ENCODE measurements at regions not wholly inside any gene's neighbourhood (a gene's known extent, or its start where the extent isn't known, plus 50 kb on each side); places are given as distances from the start of the nearest gene placed in this dataset.

DNA sequence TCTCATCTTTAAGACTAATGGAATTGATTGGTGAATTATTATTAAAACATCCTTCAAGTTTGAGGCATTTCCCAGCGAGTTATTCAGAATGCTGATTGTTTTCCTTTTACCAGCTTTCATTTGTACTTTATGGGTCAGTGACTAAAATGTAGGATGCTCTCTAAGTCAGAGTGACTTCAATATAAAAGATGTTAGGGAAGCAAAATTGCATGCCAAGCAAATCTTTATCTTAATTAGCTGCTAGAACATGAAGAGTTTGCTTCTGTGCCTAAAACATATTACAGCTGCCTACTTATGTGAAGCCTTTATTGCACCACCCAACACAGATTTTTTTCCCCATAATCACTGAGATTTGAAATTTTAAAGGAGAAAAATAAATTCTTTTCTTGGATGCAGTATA lies 79.8 kb upstream of the CYYR1 start:
- H3K27me3 ChIP-seq (ENCODE audit: insufficient read depth, low read length, poor library complexity, severe bottlenecking): no peaks in the 10 kb centered on the region
- H3K9me2 ChIP-seq (replicated peaks; ENCODE audit: low read depth, low read length): no peaks in the 10 kb centered on the region
- no peak overlapping the region for H3K9ac ChIP-seq (ENCODE audit: low read depth, low read length, poor library complexity, severe bottlenecking)
- no peaks in the 10 kb centered on the region for H4K20me1 ChIP-seq (ENCODE audit: insufficient read depth, low read length, poor library complexity, severe bottlenecking)
- H2AFZ ChIP-seq (ENCODE audit: low read length): no peak overlapping the region
- no peaks in the 10 kb centered on the region for H3K79me2 ChIP-seq (ENCODE audit: insufficient read depth, low read length)
- H3K4me2 ChIP-seq (ENCODE audit: low read depth, low read length, poor library complexity, severe bottlenecking): no peak overlapping the region
- no peaks in the 10 kb centered on the region for H3K4me1 ChIP-seq (ENCODE audit: insufficient read depth, low read length, poor library complexity, severe bottlenecking)
- H3F3A ChIP-seq (ENCODE audit: low read depth): no peaks in the 10 kb centered on the region
- no peak overlapping the region for H3K4me3 ChIP-seq (ENCODE audit: low read length, poor library complexity, severe bottlenecking)
- no peaks in the 10 kb centered on the region for H3K36me3 ChIP-seq (ENCODE audit: insufficient read depth, low read length)
- TF ChIP-seq CTCF (conservative IDR thresholded peaks at IDR 0.05; ENCODE audit: low read length) (no peak), EZH2phosphoT487 (IDR thresholded peaks at IDR 0.05; ENCODE audit: borderline replicate concordance) (no peak)
- no peaks in the 10 kb centered on the region for H3K9me3 ChIP-seq (ENCODE audit: insufficient read depth, low read depth, low read length)

- TF ChIP-seq EZH2phosphoT487 (IDR thresholded peaks at IDR 0.05; ENCODE audit: borderline replicate concordance) (no peak), CTCF (conservative IDR thresholded peaks at IDR 0.05; ENCODE audit: low read length) (no peak)
- Histone ChIP-seq H3K9ac (ENCODE audit: low read depth, low read length, poor library complexity, severe bottlenecking) (no peak overlapping the region), H3K36me3 (ENCODE audit: insufficient read depth, low read length) (no peaks in the 10 kb centered on the region), H3K79me2 (ENCODE audit: insufficient read depth, low read length) (no peaks in the 10 kb centered on the region), H2AFZ (ENCODE audit: low read length) (no peak overlapping the region), H3K9me2 (replicated peaks; ENCODE audit: low read depth, low read length) (no peaks in the 10 kb centered on the region), H3F3A (ENCODE audit: low read depth) (no peaks in the 10 kb centered on the region), H3K4me2 (ENCODE audit: low read depth, low read length, poor library complexity, severe bottlenecking) (no peak overlapping the region), H3K4me3 (ENCODE audit: low read length, poor library complexity, severe bottlenecking) (no peak overlapping the region), H3K4me1 (ENCODE audit: insufficient read depth, low read length, poor library complexity, severe bottlenecking) (no peaks in the 10 kb centered on the region), H4K20me1 (ENCODE audit: insufficient read depth, low read length, poor library complexity, severe bottlenecking) (no peaks in the 10 kb centered on the region), H3K27me3 (ENCODE audit: insufficient read depth, low read length, poor library complexity, severe bottlenecking) (no peaks in the 10 kb centered on the region), H3K9me3 (ENCODE audit: insufficient read depth, low read depth, low read length) (no peaks in the 10 kb centered on the region)
These were observed 68.0 kb upstream of the CYYR1 start for GRCh38 chr21:26641062-26641461.

DNA sequence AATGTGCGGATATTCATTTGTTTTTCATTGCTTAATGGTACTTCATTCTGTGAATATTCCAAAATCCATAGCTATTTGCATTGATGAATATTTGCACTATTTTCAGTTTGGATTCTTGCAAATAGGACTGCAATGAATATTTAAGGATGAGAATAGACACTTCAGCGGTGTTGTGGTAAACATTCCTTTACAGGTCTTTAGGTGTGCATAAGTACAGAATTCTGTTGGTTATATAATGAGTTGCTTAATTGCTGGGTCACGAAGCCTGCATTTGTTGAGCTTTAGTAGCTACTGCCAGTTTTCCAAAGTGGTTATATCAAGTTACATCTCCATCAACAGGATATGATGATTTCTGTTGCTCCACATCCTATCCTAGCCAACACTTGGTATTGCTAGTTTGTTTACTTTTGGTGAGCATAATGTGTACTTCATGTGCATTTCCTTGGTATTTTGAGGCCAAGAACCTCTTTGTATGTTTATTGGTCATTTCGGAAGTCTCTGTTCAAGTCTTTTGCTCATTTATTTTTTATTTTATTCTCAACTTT lies 64.2 kb upstream of the CYYR1 start:
- H3K9me2 ChIP-seq (replicated peaks; ENCODE audit: low read depth, low read length): no peaks in the 10 kb centered on the region
- no peak overlapping the region for H3K4me2 ChIP-seq (ENCODE audit: low read depth, low read length, poor library complexity, severe bottlenecking)
- no peak overlapping the region for H3K9ac ChIP-seq (ENCODE audit: low read depth, low read length, poor library complexity, severe bottlenecking)
- H3K4me3 ChIP-seq (ENCODE audit: low read length, poor library complexity, severe bottlenecking): no peak overlapping the region
- H3K36me3 ChIP-seq (ENCODE audit: insufficient read depth, low read length): no peaks in the 10 kb centered on the region
- no peaks in the 10 kb centered on the region for H3K27me3 ChIP-seq (ENCODE audit: insufficient read depth, low read length, poor library complexity, severe bottlenecking)
- H3K9me3 ChIP-seq (ENCODE audit: insufficient read depth, low read depth, low read length): no peaks in the 10 kb centered on the region; the same call in 1 of the 2 replicates
- no peak overlapping the region for H2AFZ ChIP-seq (ENCODE audit: low read length)
- no peaks in the 10 kb centered on the region for H4K20me1 ChIP-seq (ENCODE audit: insufficient read depth, low read length, poor library complexity, severe bottlenecking)
- H3K79me2 ChIP-seq (ENCODE audit: insufficient read depth, low read length): no peaks in the 10 kb centered on the region
- H3K4me1 ChIP-seq (ENCODE audit: insufficient read depth, low read length, poor library complexity, severe bottlenecking): no peaks in the 10 kb centered on the region
- H3F3A ChIP-seq (ENCODE audit: low read depth): no peaks in the 10 kb centered on the region
- TF ChIP-seq EZH2phosphoT487 (IDR thresholded peaks at IDR 0.05; ENCODE audit: borderline replicate concordance) (no peak), CTCF (conservative IDR thresholded peaks at IDR 0.05; ENCODE audit: low read length) (no peak)

All from Loucy (cell line).